ENCODE measurements at regions not wholly inside any gene's neighbourhood (a gene's known extent, or its start where the extent isn't known, plus 50 kb on each side); places are given as distances from the start of the nearest gene placed in this dataset.

DNA sequence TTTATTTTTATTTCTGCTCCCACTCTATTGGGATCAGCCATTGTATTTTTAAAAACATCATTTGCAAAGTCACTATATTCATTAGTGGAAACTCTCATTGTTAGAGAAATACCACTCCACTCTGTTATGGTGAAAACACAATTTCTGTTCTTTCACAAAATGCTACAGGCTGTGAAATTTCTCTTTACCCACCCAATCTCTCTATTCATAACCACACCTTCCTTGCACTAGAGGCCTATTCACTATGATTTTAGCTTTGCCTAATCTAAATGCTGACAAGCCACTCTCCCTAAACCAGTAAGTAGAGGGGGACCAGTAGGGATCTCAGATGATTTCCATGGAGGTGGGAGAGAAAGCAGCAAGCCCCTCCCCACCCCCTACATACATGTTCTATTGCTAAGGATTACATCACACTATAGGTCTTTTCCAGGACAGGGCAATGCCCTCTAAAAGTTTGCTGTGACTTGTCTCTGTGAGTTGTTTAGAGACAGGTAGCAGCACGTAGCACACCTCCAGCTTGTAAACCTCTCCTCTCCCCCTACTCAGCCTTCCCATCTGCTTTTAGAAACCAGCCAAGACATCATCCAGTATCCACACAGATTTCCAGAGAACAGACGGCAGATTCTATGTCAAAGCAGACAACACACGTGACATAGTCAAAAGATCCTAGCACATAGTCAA, 58.3 kb upstream of the PPP1R3C start:
- no peak for DNase-seq

DNA sequence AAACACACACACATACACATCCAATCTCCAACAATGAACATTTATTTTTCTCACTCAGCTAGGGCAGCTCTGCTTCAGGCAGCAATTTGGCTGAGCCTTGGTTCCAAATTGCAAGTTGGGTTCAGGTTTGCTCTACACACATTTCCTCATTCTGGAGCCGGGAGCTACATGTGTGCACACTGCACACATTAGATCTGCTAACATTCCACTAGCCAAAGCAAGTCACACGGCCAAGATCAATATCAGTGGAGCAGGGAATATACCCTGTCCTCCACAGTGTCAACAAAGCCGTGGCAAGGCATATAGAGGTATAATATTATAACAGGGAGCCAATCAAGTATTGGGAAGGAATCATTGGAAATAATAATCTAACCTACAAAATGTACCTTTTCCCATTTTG, 57.5 kb upstream of the PPP1R3C start:
- DNase-seq: no peak

DNA sequence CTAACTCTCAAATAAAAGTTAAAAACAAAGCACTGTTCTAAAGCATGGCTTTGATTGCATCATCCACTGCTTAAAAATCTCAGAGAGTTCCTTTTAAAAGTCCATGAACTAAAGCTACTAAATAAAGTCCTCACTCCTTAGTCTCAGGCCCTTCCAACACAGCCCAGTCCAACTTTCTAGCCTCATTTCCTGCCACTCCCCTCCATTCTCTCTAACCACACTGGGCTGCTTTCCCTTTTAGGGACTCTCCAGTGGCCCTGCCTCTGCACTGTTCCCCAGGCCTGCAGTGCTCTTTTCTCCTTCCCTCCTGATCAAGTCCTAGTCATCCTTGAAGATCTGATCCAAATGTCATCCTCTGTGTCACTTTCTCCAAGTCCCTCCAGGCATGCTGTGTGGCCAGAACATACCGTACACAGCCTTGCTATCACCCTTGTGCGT, 56.9 kb upstream of the PPP1R3C start:
- DNase-seq: no peak

DNA sequence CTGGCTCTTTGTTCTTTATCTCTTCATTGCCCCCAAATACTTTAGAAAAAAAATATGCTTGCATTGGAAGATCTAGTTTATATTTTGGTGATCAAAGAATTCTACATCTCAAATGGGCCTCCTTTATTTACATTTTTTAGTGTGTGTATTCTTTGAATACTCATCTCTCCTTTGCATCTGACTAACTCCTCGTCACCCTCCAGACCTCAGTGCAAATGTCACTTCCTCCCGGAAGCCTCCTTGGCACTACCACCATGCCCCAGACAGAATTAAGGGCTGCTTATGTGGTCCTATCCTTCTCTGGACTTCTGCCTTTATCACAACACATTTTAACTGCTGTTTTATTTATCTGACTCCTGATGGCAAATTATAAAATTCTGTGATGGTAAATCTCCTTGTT, 52.0 kb upstream of the PPP1R3C start:
- no peak for DNase-seq

DNA sequence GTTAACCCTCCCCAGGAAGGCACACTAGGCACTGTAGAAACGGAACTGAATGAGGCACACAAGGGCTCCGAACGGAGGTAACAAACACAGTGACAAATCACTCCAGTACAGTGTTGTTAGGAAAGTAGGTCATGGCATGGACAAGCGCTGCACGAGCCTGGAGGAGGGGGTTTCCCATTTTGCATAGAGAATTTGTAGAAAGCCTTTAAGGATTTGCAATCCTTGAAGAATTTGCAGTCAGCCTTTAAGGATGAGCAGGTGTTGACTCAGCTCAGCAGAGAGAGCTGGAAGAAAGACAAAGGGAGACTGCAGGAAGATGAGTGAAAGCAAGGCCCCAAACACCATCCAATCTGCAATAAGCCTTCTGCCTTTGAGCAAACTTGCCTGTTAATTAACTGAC, 51.1 kb upstream of the PPP1R3C start:
- peak; percentile 65 for DNase-seq

DNA sequence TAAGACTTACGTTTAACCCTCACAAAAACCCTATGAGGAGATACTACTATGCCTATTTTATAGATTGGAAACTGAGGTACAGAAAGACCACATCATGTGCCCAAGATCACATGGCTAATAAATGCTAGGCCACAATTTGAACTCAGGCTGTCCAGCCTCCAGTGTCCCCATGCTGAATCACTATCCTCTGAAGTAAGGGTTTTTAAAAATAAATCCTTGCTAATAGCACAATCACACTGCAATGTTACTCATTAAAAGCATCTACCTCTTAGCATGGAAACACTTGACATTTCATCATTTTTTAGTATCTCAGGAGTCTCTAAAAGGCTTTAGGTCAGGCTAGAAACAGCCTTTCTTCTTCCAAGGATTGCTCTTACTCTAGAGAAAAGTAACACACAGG, 50.0 kb upstream of the PPP1R3C start:
- no peak for DNase-seq
